SK-N-SH (cell line): ENCODE measurements at regions not wholly inside any gene's neighbourhood (a gene's known extent, or its start where the extent isn't known, plus 50 kb on each side); places are given as distances from the start of the nearest gene placed in this dataset.

Source experiments
- CTCF ChIA-PET: fragments of 300-600, 350-600 bp; formaldehyde crosslinking; extraction: SDS; loops from one replicate; lab custom pipeline; 2021; lab: Yijun Ruan, JAX
- POLR2A ChIA-PET: fragments of 350-600 bp; sonication (Branson Sonifier 250); formaldehyde crosslinking; extraction: SDS; loops from one replicate; lab custom pipeline; 2020; ENCODE audit warnings: antibody characterized with exemption, inconsistent platforms; lab: Yijun Ruan, JAX
- DNase-seq: peaks from one replicate; pipeline ENCODE4 v3.0.0; 2012
- H2AFZ ChIP-seq: fragments of 200-600 bp; sonication (generic); 2 replicates; pipeline ENCODE4 v1.8.1; 2016; ENCODE audit warnings: antibody characterized with exemption, mild to moderate bottlenecking, low read depth
- H3F3A ChIP-seq: fragments of 200-600 bp; sonication (generic); replicated peaks from 2 replicates; pipeline ENCODE3; 2016; ENCODE audit warnings: antibody characterized with exemption, mild to moderate bottlenecking; ENCODE audit not compliant: insufficient read depth
- H3K27ac ChIP-seq, 2 experiments: fragments of 200-500 bp in 1 of 2; fragments of 200-600 bp in 1 of 2; sonication (Bioruptor generic) in 1 of 2; sonication (generic), shearing (Covaris generic) in 1 of 2; 2 replicates each; pipeline versions ENCODE4 v1.5.1 to v1.6.1; 2014 to 2016; ENCODE audit warnings: low read depth in 2 of 2, inconsistent platforms in 1 of 2, low read length in 1 of 2, mild to moderate bottlenecking in 1 of 2, mixed read lengths in 1 of 2
- H3K27me3 ChIP-seq: fragments of 200-600 bp; sonication (generic), shearing (Covaris generic); 2 replicates; pipeline ENCODE4 v1.6.1; 2016; ENCODE audit warnings: mixed run types; ENCODE audit not compliant: insufficient read depth
- H3K36me3 ChIP-seq, 2 experiments: fragments of 200-500 bp in 1 of 2; fragments of 200-600 bp in 1 of 2; sonication (Bioruptor generic) in 1 of 2; sonication (generic) in 1 of 2; replicated peaks in 1 of 2; 2 replicates each; pipeline versions ENCODE3 to v1.5.1; 2014 to 2016; ENCODE audit warnings: low read length in 1 of 2, mild to moderate bottlenecking in 1 of 2; ENCODE audit not compliant: insufficient read depth in 2 of 2, control insufficient read depth in 1 of 2
- H3K4me1 ChIP-seq, 2 experiments: fragments of 200-500 bp in 1 of 2; fragments of 200-600 bp in 1 of 2; sonication (Bioruptor generic) in 1 of 2; sonication (generic), shearing (Covaris generic) in 1 of 2; 2 replicates each; pipeline versions ENCODE4 v1.5.1 to v1.6.1; 2014 to 2016; ENCODE audit warnings: low read depth in 1 of 2, low read length in 1 of 2, mixed run types in 1 of 2; ENCODE audit not compliant: insufficient read depth in 2 of 2, control insufficient read depth in 1 of 2
- H3K4me2 ChIP-seq: fragments of 200-600 bp; sonication (generic), shearing (Covaris generic); 2 replicates; pipeline ENCODE4 v1.6.1; 2017; ENCODE audit warnings: mixed run types
- H3K4me3 ChIP-seq, 2 experiments: fragments of 200-500 bp in 1 of 2; fragments of 200-600 bp in 1 of 2; sonication (Bioruptor generic) in 1 of 2; sonication (generic), shearing (Covaris generic) in 1 of 2; 2 replicates each; pipeline versions ENCODE4 v1.5.1 to v1.8.1; 2014 to 2016; ENCODE audit warnings: low read depth in 2 of 2, inconsistent platforms in 1 of 2, low read length in 1 of 2, mild to moderate bottlenecking in 1 of 2, mixed read lengths in 1 of 2, moderate library complexity in 1 of 2
- H3K79me2 ChIP-seq: fragments of 200-600 bp; sonication (generic); 2 replicates; pipeline ENCODE4 v1.8.1; 2017; ENCODE audit warnings: mild to moderate bottlenecking; ENCODE audit not compliant: insufficient read depth
- H3K9ac ChIP-seq: fragments of 200-600 bp; sonication (generic); 2 replicates; pipeline ENCODE4 v1.6.1; 2017; ENCODE audit warnings: mixed run types
- H3K9me2 ChIP-seq: fragments of 200-600 bp; sonication (generic); 2 replicates; pipeline ENCODE4 v1.6.1; 2017; ENCODE audit warnings: mixed run types
- H3K9me3 ChIP-seq: fragments of 200-600 bp; sonication (generic); 2 replicates; pipeline ENCODE4 v1.6.1; 2017; ENCODE audit warnings: mixed run types, mild to moderate bottlenecking, moderate library complexity
- H4K20me1 ChIP-seq: fragments of 200-600 bp; sonication (generic); 2 replicates; pipeline ENCODE4 v1.6.1; 2017; ENCODE audit warnings: mild to moderate bottlenecking, mixed run types; ENCODE audit not compliant: insufficient read depth
- CHD2 ChIP-seq: fragments of 150-350 bp; IDR thresholded peaks from 2 replicates; pipeline ENCODE4 v1.6.1; 2018; ENCODE audit warnings: low read length; ENCODE audit not compliant: partially characterized antibody
- ELF1 ChIP-seq: IDR thresholded peaks from 2 replicates; pipeline ENCODE4 v1.4.0; 2012
- FOSL2 ChIP-seq: IDR thresholded peaks from 2 replicates; pipeline ENCODE4 v1.4.0; 2012; ENCODE audit warnings: low read depth, mild to moderate bottlenecking, moderate library complexity, borderline replicate concordance
- FOXM1 ChIP-seq: IDR thresholded peaks from 2 replicates; pipeline ENCODE4 v1.4.0; 2012; ENCODE audit warnings: low read depth, mild to moderate bottlenecking
- GABPA ChIP-seq: IDR thresholded peaks from 2 replicates; pipeline ENCODE4 v1.4.0; 2012; ENCODE audit warnings: low read depth, mild to moderate bottlenecking
- GATA2 ChIP-seq: sonication (generic); formaldehyde crosslinking; IDR thresholded peaks from 2 replicates; pipeline ENCODE4 v1.5.0; 2020; ENCODE audit warnings: mild to moderate bottlenecking, missing genetic modification reagents
- IRF3 ChIP-seq: fragments of 150-350 bp; IDR thresholded peaks from 2 replicates; pipeline ENCODE4 v1.6.1; 2016; ENCODE audit warnings: mild to moderate bottlenecking, low read depth, low read length
- JUND ChIP-seq: IDR thresholded peaks from 2 replicates; pipeline ENCODE4 v1.4.0; 2012
- MAX ChIP-seq: IDR thresholded peaks from 2 replicates; pipeline ENCODE4 v1.4.0; 2012; ENCODE audit warnings: low read depth
- MEF2A ChIP-seq: IDR thresholded peaks from 2 replicates; pipeline ENCODE4 v1.4.0; 2012; ENCODE audit warnings: low read depth, borderline replicate concordance
- MXI1 ChIP-seq: IDR thresholded peaks from 2 replicates; pipeline ENCODE4 v1.6.1; 2012; ENCODE audit warnings: mild to moderate bottlenecking, low read depth, low read length, improper control_type of control experiment
- NFIC ChIP-seq: IDR thresholded peaks from 2 replicates; pipeline ENCODE4 v1.4.0; 2012; ENCODE audit warnings: borderline replicate concordance
- NRF1 ChIP-seq: IDR thresholded peaks from 2 replicates; pipeline ENCODE4 v1.6.1; 2012; ENCODE audit warnings: low read depth, mild to moderate bottlenecking, low read length
- RAD21 ChIP-seq: IDR thresholded peaks from 2 replicates; pipeline ENCODE4 v1.6.1; 2012; ENCODE audit warnings: mild to moderate bottlenecking, low read length
- RCOR1 ChIP-seq: fragments of 150-350 bp; IDR thresholded peaks from 2 replicates; pipeline ENCODE4 v1.6.1; 2017; ENCODE audit warnings: antibody characterized with exemption, low read length
- REST ChIP-seq: IDR thresholded peaks from 2 replicates; pipeline ENCODE4 v1.6.1; 2012; ENCODE audit warnings: mild to moderate bottlenecking, low read depth, low read length, moderate library complexity
- SIN3A ChIP-seq: IDR thresholded peaks from 2 replicates; pipeline ENCODE4 v1.6.1; 2012; ENCODE audit warnings: low read depth, mild to moderate bottlenecking, low read length, moderate library complexity, borderline replicate concordance
- SMC3 ChIP-seq: IDR thresholded peaks from 2 replicates; pipeline ENCODE4 v1.6.1; 2012; ENCODE audit warnings: low read depth, low read length, improper control_type of control experiment
- TAF1 ChIP-seq: IDR thresholded peaks from 2 replicates; pipeline ENCODE4 v1.6.1; 2012; ENCODE audit warnings: low read depth, mild to moderate bottlenecking, low read length, moderate library complexity, borderline replicate concordance
- TCF12 ChIP-seq: IDR thresholded peaks from 2 replicates; pipeline ENCODE4 v1.4.0; 2012
- TEAD4 ChIP-seq: IDR thresholded peaks from 2 replicates; pipeline ENCODE4 v1.4.0; 2012; ENCODE audit warnings: mild to moderate bottlenecking, borderline replicate concordance; ENCODE audit not compliant: insufficient read depth
- YY1 ChIP-seq: IDR thresholded peaks from 2 replicates; pipeline ENCODE4 v1.4.0; 2012; ENCODE audit warnings: low read depth, mild to moderate bottlenecking
- WGBS: methylation state at CpG from one replicate; pipeline ENCODE4 v1.1.6; 2017; ENCODE audit warnings: low lambda C conversion rate; 5-methylcytosine and 5-hydroxymethylcytosine counted together

DNA sequence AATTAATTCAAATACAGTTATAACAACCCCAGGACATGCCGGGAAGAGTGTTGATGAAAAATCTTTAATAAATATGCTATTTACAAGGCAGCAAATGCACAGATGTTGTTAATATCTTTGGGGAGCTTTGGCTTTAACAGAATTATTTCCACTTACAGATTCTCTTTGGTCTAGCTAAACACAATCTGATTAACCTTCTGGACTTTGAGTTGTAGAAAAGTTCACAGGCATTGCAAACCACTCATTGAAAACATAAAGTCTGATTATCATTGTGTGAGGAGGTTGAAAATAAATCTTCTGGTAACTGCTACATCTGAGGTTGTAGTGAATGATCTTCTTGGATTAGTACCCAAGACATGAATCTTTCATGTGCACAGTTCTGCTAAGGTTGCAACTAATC is 255.6 kb downstream of the LHFPL1 start:
- ChIA-PET POLR2A (no interaction called here), CTCF (no interaction called here)
- no peak overlapping the region for H2AFZ ChIP-seq
- no peak overlapping the region for H3K4me3 ChIP-seq
- H3F3A ChIP-seq, result no peaks in the 10 kb centered on the region
- H4K20me1 ChIP-seq, result no peaks in the 10 kb centered on the region
- H3K9me2 ChIP-seq, result no peaks in the 10 kb centered on the region
- no peaks in the 10 kb centered on the region for H3K4me1 ChIP-seq
- H3K36me3 ChIP-seq, result no peaks in the 10 kb centered on the region
- TF ChIP-seq TAF1 (no peak), YY1 (no peak), MEF2A (no peak), REST (no peak), SIN3A (no peak), NRF1 (no peak), JUND (no peak), RCOR1 (no peak), TCF12 (no peak), CHD2 (no peak)
- WGBS, result 13% methylated on average over 1 of the region's 1 CpG
- no peak overlapping the region for H3K4me2 ChIP-seq
- no peaks in the 10 kb centered on the region for H3K27me3 ChIP-seq
- DNase-seq, result no peak
- H3K27ac ChIP-seq, result no peak overlapping the region
- no peaks in the 10 kb centered on the region for H3K79me2 ChIP-seq
- no peaks in the 10 kb centered on the region for H3K9me3 ChIP-seq
- no peak overlapping the region for H3K9ac ChIP-seq

DNA sequence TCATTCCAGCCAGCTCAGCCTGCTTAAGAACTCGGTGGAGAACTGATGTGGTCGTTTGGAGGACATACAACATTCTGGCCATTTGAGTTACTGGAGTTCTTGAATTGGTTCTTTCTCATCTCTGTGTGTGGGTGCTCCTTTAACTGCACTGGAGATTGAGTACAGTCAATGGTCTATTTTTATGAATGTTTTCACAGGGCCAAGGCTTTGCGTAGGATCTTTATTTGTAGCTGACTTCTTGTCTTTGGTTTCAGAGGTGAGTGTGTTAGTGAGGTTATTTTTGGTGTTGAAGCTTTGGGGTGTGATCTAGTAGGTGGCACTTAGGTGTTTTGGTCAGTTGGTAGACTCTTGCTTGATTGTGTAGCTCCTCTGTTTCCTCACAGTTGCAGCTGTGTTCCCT is 288.4 kb downstream of the LHFPL1 start:
- Histone ChIP-seq H3K9ac (no peak overlapping the region), H3K79me2 (no peaks in the 10 kb centered on the region), H4K20me1 (no peaks in the 10 kb centered on the region), H3K4me3 (no peak overlapping the region), H2AFZ (no peak overlapping the region), H3F3A (no peaks in the 10 kb centered on the region), H3K36me3 (no peaks in the 10 kb centered on the region), H3K4me1 (no peaks in the 10 kb centered on the region), H3K27ac (no peak overlapping the region), H3K9me2 (no peaks in the 10 kb centered on the region), H3K4me2 (no peak overlapping the region), H3K27me3 (no peaks in the 10 kb centered on the region), H3K9me3 (no peaks in the 10 kb centered on the region)
- 13% methylated on average over 3 of the region's 3 CpGs for WGBS
- CTCF ChIA-PET, result no interaction called here
- no peak for DNase-seq
- POLR2A ChIA-PET, result no interaction called here
- TF ChIP-seq ELF1, result no peak
- no peak for TF ChIP-seq RCOR1
- TF ChIP-seq GATA2 (CRISPR knock-in tag), result no peak
- TF ChIP-seq FOSL2, result no peak
- no peak for TF ChIP-seq CHD2
- no peak for TF ChIP-seq NFIC
- no peak for TF ChIP-seq YY1
- TF ChIP-seq IRF3, result no peak
- no peak for TF ChIP-seq TEAD4
- no peak for TF ChIP-seq MAX
- no peak for TF ChIP-seq RAD21
- TF ChIP-seq REST, result no peak
- no peak for TF ChIP-seq MXI1
- no peak for TF ChIP-seq TAF1
- no peak for TF ChIP-seq FOXM1
- no peak for TF ChIP-seq GABPA
- TF ChIP-seq NRF1, result no peak
- TF ChIP-seq SMC3, result no peak
